Hematopoietic multipotent progenitor cell treated with erythropoietin and hydrocortisone succinate and interleukin-3 and kit ligand, for 4 days (in vitro differentiated cells): ENCODE measurements at regions not wholly inside any gene's neighbourhood (a gene's known extent, or its start where the extent isn't known, plus 50 kb on each side); places are given as distances from the start of the nearest gene placed in this dataset.

ENCODE experiments used
- DNase-seq: peaks from one replicate; pipeline ENCODE4 v3.0.0-alpha.2; 2015

DNA sequence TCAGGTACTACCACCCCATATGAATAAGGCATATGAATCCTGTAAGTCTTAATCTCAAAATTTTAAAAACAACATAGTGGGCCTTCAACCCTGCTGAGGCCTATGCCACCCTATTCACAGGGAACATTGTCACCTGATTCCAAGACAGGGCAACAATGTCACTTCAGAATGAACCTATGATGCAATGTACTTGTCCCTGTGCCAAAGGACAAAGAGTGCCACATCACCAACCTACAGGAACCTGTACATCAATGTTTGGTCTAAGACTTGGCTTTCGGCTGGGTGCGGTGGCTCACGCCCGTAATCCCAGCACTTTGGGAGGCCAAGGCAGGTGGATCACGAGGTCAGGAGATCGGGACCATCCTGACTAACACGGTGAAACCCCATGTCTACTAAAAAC lies 318.5 kb upstream of the JARID2 start:
- DNase-seq = peak; percentile 33

DNA sequence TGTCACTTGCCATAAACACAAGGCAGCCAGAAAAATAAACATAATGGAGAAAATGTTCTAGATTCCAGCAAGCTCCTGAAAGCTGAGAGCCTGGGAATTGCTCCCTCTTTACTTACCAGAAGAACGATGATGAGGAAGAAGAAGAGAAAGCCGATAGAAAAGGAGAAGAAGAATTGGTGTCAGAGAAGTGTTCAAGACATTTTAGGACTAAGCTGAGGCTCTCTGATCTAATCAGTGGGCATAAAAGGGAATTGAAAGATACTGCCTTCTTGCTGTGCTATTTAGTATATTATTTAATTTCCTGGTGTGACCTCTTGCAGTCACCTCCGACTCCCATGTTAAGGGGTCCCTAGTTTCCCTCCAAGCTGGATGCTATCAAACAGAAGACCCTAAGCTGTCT lies 316.6 kb upstream of the JARID2 start:
- no peak for DNase-seq

DNA sequence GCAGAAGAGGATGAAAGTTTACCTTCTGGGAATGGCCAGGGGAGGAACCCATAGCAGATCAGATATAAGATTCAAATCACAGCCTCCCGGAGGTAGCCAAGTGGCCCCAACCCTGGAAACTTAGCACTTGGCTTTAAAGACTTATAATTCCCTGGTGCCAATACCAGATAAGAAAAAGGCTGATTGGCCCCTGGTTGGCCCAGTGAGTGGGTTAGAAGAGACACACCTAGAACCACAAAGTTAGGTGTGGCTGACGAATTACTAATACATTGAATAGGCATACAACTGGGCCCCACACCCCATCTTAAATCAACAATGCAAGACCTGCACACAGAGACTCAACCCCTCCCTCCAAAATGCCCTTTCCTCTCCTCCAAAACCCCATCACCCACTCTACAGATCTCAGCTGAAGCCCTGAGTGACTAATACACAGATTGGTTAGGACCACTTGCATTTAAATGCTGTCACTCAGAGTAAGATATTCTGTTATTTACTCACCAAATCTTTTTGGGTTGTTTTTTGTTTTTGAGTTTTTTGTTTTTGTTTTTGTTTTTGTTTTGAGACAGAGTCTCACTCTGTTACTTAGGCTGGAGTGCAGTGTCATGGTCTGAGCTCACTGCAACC lies 315.4 kb upstream of the JARID2 start:
- peak; percentile 72 for DNase-seq

DNA sequence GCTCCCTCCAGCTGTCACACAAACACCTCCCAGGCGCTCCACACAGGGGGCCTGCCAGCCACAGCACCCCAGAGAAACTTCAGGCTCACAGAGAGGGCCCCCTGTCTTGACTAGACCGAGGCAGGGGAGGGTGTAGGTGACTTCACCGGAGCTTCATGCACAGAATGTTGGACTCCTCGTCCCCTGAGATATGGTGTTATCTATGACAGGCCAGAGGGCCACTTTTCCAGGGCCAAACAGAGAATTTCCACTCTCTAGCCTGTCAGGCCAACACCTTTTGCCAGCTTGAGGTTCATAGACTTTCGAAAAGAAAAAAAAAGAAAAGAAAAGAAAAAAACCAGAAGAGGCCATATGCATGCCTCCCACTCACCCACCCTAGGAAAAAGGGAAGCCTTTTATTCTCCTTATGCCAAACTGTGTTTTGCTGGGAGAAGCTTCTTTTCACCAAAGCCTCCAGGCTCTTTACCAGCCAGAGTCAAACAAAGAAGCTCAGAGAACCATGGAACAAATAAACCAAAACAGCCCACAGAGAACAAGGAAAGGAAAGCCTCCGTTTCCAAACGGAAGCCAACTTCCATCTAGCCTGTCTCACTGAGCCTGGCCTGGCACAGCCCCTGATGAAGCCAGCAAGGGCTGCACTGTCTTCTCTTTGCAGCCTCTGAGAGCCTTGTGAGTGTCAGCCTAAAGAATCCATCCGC lies 313.2 kb upstream of the JARID2 start:
- peak; percentile 65 for DNase-seq

DNA sequence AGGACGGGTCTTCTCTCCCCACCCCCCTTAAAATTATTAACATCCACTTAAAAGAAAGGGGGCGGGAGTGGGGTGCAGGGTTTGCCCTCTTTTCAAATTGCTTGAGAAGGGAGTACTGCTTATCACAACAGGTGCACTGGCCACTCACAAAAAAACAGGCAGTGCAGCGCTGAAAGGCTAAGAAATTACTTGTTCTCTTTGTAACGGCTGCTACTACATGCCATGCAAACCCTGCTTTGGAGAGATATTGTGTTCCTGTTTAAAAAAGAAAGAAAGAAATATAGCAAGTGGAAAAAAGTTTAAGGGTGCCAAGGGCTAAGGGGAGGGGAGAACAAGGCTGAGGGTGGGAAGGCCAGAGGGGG lies 312.7 kb upstream of the JARID2 start:
- DNase-seq = peak; percentile 25

DNA sequence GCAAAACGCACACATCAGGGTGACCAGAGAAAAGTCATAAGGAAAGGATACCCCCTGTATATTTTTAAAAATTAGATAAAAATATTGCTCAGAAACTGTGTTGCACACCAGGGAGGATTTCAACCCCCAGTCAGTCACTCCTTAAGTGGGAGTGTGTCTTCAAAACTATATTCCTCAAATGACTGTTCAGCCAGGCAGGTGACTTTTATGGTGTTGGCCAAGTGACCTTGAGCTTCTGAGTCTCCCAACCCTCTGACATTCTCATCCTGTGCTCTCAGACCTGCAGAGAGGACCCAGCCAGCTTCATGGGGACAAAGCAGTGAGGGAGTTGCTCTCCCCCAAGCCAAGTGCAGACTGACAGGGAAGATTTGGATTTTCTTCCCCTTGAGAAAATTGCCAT lies 311.9 kb upstream of the JARID2 start:
- DNase-seq = no peak

DNA sequence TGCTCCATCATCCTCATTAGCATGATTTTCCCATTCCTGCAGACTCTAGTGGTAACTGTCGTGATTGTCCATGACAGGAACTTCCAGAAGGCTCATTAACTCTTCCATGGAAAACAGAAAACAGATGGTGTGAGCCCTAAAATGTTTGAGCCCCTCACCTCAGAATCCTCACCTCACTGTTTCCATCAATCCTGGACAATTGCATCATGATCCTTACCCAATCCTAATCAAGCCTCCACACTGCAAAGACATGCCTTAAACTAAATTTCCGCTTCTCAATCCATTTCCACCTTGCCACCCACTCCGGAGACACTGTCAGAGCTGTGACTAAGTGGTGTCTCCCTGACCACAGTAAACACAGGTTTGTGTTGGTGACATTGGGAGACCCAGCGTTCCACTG lies 311.0 kb upstream of the JARID2 start:
- DNase-seq = no peak

DNA sequence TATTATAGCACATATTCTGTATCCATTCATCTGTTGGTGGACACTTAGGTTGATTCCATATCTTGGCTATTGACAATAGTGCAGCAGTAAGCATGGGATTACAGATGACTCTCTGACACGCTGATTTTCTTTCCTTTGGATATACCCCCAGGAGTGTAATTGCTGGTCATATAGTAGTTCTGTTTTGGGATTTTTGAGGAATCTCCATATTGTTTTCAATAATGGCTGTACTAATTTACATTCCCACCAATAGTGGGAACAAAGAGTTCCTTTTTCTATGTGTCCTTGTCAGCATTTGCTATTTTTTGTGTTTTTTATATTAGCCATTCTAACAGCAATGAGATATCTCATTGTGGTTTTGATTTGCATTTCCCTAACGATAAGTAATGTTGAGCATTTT lies 309.0 kb upstream of the JARID2 start:
- DNase-seq = no peak

DNA sequence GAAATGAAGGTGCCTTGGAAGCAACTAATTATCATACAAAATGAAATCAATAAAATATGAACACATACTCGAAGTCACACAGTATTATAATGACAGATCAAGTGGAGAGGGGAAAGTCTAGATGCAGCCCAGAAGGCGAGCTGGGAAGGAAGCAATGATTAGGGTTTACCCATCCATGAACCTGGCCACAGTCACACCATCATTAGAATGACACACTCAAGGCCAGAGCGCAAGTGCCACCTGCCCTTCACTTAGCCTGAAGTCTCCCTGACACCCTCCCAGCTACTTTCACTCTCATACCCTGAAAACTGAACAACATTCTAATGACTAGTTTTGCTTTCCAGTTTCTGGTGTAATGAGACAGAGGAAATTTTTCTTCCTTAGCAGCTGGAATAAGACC lies 302.8 kb upstream of the JARID2 start:
- no peak for DNase-seq

DNA sequence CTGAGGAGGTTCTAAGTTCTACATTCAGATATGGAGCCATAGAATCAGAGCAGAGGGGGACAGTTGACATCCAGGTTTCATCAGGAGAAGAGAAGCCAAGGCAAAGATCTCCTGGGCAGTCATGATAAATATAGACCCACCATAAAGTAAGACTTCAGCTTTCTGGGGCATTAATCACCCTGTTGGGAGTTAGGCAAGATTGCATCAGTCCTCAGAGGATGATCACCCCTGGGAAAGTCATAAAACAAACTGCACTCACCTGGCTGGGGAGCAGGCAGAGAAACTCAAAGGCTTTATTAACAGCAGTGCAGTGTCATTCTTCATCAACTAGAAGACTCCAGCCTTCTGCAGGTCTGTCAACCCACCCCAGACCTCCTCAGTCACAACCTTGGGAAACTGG lies 301.3 kb upstream of the JARID2 start:
- DNase-seq = no peak

DNA sequence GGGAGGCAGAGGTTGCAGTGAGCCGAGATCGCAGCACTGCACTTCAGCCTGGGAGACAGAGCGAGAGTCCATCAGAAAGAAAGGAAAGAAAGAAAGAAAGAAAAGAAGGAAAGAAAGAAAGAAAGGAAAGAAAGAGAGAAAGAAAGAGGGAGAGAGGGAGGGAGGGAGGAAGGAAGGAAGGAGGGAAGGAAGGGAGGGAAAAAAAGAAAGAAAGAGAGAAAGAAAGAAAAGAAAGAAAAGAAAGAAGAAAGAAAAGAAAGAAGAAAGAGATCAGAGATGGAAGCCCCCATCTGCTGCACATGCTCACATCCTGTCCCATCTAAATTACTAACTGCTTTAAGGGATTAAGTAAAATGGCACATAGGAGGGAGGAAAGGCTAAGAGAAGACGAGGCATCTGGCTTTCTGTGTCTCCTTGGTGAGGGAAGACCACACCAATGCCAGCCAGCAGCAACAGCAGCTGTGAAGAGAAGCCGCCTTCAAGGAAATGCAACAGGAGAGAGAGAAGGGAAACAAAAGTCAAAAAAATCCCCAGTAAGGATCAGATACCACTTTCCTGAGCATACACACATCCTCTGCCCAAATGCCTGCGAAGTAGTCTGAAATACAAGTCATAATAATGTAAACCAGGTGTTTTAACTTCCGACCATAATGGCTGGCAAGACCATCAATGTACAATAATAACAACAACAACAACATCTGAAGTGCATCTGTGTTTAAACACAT lies 300.2 kb upstream of the JARID2 start:
- DNase-seq = no peak

DNA sequence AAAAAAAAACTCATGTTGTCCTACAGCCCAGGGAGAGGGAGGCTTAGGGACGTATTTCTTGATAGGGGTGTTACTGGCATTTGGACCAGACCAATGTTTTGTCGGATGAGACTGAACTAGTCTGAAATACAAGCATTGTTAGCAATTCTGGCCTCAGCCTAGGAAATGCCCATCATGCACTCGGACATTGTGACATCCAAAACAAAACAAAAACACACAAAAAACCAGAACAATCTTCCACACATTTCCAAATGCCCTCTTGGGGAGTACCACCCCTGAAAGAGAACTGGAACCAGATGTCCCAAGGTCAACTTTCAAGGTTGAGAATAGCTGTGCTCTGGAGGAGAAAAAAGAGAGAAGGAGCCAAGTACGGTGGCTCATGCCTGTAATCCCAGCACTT lies 299.1 kb upstream of the JARID2 start:
- no peak for DNase-seq

DNA sequence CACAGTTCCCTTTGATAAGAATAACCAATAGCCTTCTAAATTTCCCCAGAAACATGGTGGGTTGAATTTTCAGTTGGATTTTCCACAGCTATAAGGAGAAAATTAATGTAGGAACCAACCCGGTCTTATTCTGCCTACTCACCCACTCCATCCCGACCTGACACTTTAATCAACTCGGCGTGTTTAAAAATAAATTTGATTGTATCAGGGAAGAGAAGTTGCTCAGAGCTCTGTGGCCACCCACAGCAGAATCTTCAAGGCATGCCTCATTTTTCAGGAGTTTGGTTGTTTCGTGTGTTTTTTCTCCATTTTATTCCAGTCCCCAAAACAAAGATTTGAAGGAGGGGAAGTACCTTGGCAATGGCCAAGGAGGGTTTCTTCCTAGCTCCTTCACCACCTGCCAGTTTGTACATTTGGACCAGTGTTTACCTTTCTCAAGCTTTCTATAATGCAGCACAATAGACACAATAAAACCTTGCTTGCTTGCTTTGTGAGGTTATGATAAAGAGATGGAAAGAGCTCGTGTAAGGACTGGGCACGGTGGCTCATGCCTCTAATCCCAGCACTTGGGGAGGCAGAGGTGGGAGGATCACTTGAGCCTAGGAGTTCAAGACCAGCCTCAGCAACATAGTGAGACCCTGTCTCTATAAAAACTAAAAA lies 297.2 kb upstream of the JARID2 start:
- DNase-seq = no peak

DNA sequence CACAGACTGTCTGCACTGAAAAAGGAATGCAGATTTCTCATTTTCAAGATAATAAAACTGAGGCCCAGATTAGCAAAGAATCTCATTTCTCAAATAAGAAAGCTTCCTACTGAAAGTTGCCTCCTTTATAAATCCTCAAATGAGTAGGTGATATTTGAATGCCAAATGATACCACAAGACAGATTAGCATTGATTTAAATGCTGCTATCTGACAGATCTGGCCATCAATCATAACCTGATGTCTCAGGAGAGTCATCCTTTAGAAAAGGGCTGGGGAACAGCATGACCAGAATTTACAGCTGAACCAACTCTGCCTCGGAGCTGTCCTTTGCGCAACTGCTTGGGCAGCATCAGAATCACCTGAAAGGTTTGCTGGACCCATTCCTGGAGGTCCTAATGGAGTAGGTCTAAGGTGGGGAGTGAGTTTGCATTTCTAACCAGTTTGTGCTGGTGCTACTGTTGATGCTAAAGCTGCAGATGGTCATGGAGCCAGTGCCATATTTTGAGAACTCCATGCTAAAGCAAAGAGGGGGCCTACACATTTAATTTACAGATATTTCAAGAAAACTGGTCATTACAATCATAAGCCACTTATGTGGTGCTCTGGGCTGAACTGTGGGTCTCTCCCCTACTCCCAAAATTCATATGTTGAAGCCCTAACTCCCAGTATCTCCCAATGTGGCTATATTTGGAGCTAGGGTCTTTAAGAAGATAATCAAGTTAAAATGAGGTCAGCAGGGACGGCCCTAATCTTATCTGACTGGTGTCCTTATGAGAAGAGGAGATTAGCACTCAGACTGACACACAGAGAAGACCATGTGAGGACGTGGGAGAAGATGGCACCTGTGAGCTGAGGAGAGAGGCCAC lies 295.5 kb upstream of the JARID2 start:
- peak; percentile 48 for DNase-seq

DNA sequence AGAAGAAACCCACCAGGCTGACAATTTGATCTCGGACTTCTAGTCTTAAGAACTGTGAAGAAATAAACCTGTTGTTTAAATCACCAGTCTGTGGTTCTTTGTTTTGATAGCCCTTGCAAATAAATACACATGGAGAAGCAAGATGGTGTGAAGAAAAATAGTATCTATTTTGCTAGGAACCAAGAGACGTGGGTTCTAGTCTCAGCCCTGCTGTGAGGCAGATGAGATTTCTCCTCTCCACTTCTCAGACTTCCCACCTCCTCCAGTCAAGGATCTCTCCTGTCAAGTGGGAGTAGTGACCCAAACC lies 294.9 kb upstream of the JARID2 start:
- no peak for DNase-seq

DNA sequence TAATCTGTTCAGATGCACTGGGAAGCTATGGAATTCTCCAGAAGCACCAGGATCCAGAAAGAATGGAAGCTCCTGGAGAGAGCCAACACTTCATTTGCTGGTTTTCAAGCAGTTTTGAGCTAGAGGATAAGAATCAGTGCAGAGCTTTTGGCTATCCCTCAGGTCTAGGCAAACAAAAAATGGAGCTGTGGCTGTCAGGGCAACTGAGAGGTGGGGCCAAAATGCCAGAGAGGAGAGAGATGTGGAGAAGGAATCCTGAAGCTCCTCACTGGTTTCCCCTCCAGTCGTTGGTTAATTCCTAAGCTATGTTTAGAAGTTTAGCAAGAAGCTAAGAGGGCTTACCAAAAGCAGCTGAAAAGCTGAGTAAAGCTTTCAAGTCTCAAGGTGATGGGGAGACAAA lies 294.2 kb upstream of the JARID2 start:
- no peak for DNase-seq

DNA sequence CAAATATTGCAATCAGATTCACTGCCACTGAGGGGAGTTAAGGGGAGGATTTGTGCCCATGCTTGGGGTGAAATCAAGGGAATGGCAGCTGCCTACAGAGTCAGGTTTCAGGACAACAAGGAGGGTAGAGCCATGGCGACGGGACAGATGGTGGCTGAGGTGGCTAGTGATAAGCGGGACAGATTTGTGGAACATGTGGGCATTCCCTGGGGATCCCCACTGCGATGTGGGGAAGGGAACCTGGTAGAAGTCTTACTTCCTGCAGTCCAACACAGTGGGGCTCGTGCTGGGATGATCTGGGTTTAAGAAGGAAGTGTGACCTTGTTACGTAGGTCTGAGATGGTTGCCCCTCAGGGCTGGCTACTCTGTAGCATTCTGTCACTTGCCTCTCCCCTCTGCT lies 292.0 kb upstream of the JARID2 start:
- no peak for DNase-seq

DNA sequence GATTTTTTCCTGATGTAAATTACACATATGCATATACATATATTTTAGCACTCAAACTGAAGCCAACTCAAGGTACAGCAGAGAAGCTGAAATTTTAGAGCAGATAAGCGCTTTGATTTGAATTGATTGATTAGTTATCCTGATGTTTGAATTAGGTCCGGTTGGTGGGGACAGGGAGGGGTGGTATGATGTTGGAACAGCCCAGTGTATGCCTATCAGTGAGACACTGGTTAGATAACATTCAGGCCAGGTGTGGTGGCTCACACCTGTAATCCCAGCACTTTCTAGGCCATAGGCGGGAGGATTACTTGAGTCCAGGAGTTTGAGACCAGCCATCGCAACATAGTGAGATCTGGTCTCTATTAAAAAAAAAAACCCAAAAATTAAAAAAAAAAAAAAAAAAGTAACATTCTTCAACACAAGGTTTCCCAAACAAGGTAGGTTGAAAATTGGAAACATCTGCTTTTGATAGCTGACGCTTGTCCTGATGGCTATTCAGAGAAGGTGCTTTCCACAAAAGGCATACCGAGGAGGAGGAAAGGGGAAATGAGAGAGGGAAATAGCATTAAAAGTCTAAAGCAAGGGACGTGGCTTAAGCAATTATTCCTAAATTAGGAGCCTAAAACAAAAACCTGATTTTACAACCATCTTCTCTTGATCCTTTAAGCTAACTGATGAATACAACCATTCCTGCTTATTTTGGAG lies 288.4 kb upstream of the JARID2 start:
- DNase-seq = no peak

DNA sequence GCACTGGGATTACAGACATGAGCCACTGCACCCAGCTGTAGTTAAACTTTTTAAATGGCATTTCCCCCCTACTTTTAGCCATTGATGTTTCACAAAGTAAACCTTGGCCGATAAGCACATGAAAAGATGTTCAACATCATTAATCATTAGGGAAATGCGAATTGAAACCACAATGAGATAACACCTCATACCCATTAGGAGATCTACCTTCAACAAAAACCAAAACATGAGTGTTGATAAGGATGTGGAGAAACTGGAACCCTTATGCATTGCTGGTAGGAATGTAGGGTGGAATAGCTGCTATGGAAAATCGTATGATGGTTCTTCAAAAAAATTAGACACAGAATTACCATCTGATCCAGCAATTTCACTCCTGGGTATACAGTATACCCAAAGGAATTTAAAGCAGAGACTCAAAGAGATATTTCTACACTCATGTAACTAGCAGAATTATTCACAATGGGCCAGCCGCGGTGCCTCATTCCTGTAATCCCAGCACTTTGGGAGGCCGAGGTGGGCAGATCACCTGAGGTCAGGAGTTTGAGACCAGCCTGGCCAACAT lies 286.5 kb upstream of the JARID2 start:
- no peak for DNase-seq

DNA sequence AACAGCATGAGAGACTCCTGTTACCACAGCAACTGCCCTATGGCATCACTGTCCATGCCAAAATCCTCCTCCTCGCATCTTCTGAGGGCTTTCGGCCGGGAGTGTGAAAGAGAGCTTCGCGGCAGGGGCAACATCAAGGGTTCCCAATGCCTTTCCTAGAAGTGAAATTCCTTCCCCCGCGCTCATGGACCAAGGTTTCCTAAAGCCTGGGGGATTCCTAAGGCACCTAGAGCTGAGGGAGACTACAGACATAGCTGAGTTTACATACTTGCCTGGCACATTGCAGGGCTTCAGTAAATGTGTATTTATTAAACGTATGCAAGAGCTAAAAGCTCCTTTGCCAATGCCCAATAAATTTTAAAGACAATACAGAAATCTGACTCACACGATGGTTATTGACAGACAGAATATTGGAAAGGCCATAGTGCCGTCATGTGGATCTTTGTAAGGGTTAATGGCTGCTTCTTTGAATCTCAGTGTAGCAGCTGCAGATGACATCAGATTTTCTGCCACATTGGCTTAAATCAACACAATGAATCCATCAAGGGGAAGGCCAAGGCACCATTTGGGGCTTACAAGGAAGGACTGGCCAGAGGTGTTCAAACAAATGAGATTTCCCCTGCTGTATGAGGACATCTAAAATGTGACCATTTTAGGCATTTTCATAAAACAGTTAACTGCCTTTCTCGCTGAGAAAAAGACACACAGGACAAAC lies 281.2 kb upstream of the JARID2 start:
- no peak for DNase-seq

DNA sequence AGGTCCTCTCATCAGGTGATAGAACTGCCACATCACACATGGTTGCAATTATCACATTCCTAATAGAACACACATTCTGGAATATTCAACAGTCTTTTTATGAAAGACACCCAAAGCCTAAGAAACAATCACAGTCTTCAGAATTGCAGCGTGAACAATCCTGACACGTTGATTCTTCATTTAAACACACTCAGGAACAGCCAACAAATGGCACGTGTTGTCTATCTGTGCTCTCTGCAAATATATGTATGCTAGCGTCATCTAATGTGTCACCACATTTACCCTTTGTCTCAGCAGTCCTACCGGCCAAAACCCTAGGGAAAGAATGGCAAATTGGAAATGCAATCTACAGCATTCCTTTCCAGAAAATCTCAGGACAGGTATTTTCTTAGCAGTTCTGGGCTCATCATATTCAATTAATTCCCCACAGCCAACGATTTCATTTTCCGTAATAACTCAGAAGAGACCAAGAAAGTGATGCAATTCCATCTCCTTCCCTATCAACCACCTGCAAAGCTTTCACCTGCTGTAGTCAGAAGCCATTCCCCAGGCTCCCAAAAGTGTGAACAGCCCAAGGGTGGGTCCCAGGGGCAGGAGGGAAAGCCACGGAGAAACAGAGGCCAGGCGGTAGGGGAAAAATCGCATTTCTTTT lies 280.3 kb upstream of the JARID2 start:
- no peak for DNase-seq
